ENCODE measurements at regions not wholly inside any gene's neighbourhood (a gene's known extent, or its start where the extent isn't known, plus 50 kb on each side); places are given as distances from the start of the nearest gene placed in this dataset.

DNA sequence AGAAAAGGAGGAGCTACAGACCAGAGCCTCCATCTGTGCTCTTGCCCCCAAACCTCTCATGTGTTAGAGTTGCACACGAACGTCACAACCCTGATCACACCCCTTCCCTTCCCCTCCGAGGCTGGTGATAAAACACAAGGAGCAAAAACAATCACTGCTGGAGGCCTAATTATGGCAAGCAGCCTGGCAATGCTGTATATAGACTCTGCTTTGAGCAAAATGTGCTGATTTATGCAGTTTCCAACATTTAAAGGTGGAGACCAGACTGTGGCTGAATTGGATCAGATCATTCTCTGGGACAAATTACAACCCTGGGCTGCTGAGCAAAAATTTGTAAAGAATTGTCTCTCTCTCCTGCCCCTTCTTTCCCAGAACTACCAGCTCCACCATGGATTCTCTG, 64.6 kb upstream of the SRSF6 start:
- no peak for TF ChIP-seq EZH2phosphoT487 (conservative IDR thresholded peaks at IDR 0.05; ENCODE audit: low read length)
- TF ChIP-seq, protein P1, sequence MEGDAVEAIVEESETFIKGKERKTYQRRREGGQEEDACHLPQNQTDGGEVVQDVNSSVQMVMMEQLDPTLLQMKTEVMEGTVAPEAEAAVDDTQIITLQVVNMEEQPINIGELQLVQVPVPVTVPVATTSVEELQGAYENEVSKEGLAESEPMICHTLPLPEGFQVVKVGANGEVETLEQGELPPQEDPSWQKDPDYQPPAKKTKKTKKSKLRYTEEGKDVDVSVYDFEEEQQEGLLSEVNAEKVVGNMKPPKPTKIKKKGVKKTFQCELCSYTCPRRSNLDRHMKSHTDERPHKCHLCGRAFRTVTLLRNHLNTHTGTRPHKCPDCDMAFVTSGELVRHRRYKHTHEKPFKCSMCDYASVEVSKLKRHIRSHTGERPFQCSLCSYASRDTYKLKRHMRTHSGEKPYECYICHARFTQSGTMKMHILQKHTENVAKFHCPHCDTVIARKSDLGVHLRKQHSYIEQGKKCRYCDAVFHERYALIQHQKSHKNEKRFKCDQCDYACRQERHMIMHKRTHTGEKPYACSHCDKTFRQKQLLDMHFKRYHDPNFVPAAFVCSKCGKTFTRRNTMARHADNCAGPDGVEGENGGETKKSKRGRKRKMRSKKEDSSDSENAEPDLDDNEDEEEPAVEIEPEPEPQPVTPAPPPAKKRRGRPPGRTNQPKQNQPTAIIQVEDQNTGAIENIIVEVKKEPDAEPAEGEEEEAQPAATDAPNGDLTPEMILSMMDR (IDR thresholded peaks at IDR 0.05; ENCODE audit: insufficient read depth, low read length, poor library complexity, severe bottlenecking): no peak
- H3K9me3 ChIP-seq (ENCODE audit: insufficient read depth, low read length): no peaks in the 10 kb centered on the region
- no peaks in the 10 kb centered on the region for H4K20me1 ChIP-seq (ENCODE audit: low read depth, low read length)
- no peak overlapping the region for H3K4me3 ChIP-seq (ENCODE audit: insufficient read depth, low read length, poor library complexity, severe bottlenecking)
- no peaks in the 10 kb centered on the region for H3K36me3 ChIP-seq (ENCODE audit: low read length)
- H3K27me3 ChIP-seq (ENCODE audit: low read length): no peaks in the 10 kb centered on the region
- no peak overlapping the region for H2AFZ ChIP-seq (ENCODE audit: low read depth, low read length, severe bottlenecking)
- no peak overlapping the region for H3K9ac ChIP-seq (ENCODE audit: low read length)
- H3K27ac ChIP-seq (ENCODE audit: low read depth, low read length): no peak overlapping the region
- no peaks in the 10 kb centered on the region for H3K79me2 ChIP-seq (ENCODE audit: insufficient read depth, low read length)
- no peaks in the 10 kb centered on the region for H3K9me2 ChIP-seq (replicated peaks; ENCODE audit: insufficient read depth, low read length)
- H3F3A ChIP-seq (ENCODE audit: insufficient read depth): no peaks in the 10 kb centered on the region
- H3K4me2 ChIP-seq (ENCODE audit: low read depth, low read length, poor library complexity, severe bottlenecking): no peak overlapping the region

DNA sequence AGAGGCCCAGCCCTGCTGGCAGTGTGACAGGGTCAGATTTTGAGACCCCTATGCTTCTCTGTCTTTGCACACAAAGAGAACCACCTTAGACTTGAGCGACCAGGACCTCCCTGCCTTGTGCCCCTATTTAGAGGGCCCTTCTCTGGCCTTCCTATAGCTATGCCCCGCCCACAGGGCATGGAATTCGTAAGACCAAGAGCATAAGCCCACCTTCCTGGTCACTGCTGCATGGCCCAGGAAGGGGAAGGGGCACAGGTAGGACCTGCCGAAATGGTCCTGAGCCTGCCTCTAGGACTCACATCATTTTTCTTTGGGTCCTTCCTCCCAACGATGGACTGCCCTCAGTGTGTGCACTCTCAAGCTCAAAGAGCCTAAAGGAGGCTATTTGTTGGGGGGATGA, 65.1 kb upstream of the SRSF6 start:
- Histone ChIP-seq H3K36me3 (ENCODE audit: low read length) (no peaks in the 10 kb centered on the region), H3K27me3 (ENCODE audit: low read length) (no peaks in the 10 kb centered on the region), H3F3A (ENCODE audit: insufficient read depth) (no peaks in the 10 kb centered on the region), H3K9me2 (replicated peaks; ENCODE audit: insufficient read depth, low read length) (no peaks in the 10 kb centered on the region), H3K4me3 (ENCODE audit: insufficient read depth, low read length, poor library complexity, severe bottlenecking) (no peak overlapping the region), H3K79me2 (ENCODE audit: insufficient read depth, low read length) (no peaks in the 10 kb centered on the region), H3K9ac (ENCODE audit: low read length) (no peak overlapping the region), H3K9me3 (ENCODE audit: insufficient read depth, low read length) (no peaks in the 10 kb centered on the region), H4K20me1 (ENCODE audit: low read depth, low read length) (no peaks in the 10 kb centered on the region), H3K4me2 (ENCODE audit: low read depth, low read length, poor library complexity, severe bottlenecking) (no peak overlapping the region), H2AFZ (ENCODE audit: low read depth, low read length, severe bottlenecking) (no peak overlapping the region), H3K27ac (ENCODE audit: low read depth, low read length) (no peak overlapping the region)
- no peak for TF ChIP-seq EZH2phosphoT487 (conservative IDR thresholded peaks at IDR 0.05; ENCODE audit: low read length)
- TF ChIP-seq, protein P1 (IDR thresholded peaks at IDR 0.05; ENCODE audit: insufficient read depth, low read length, poor library complexity, severe bottlenecking): no peak

DNA sequence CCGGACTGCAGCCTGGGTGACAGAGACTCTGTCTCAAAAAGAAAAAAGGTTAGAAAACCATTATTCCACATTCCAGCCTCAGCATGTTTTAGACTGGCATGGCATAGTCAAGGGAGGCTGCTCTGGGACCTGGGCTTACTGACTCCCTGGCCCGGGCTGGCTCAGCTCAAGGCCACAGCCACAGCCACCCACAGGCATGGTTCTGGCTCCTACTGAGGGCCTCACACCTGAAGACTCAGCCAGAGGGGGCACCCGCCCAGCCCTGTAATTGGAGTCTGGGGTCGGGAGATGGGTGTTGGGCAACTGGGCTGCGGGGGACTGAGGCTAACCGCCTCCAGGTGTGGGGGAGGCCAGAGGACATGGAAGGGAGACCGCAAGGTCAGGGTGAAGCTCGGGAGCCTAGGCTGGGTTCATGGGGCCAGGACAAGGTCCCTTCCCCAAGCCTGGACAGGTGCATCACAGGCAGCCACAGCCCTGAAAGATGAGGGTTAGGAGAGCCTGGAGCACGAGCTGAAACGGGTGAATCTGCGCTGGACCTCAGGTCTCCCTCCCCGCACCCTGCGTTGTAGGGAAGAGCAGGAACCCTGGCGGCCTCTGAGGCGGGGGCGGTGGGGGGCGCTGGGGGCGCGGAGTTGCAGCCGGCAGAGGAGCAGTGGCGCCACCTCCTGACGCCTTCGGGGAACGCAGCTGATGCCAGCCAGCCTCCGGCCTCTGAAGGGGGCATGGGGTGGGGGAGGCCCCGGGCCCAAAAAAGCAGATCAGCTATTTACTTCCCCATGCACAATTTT, 67.7 kb upstream of the SRSF6 start:
- Histone ChIP-seq H3K9me3 (ENCODE audit: insufficient read depth, low read length) (no peaks in the 10 kb centered on the region), H3K9ac (ENCODE audit: low read length) (no peak overlapping the region), H3K4me3 (ENCODE audit: insufficient read depth, low read length, poor library complexity, severe bottlenecking) (no peak overlapping the region), H2AFZ (ENCODE audit: low read depth, low read length, severe bottlenecking) (no peak overlapping the region), H3K27ac (ENCODE audit: low read depth, low read length) (no peak overlapping the region), H3K27me3 (ENCODE audit: low read length) (no peaks in the 10 kb centered on the region), H3F3A (ENCODE audit: insufficient read depth) (no peaks in the 10 kb centered on the region), H3K9me2 (replicated peaks; ENCODE audit: insufficient read depth, low read length) (no peaks in the 10 kb centered on the region), H3K4me2 (ENCODE audit: low read depth, low read length, poor library complexity, severe bottlenecking) (no peak overlapping the region), H4K20me1 (ENCODE audit: low read depth, low read length) (no peaks in the 10 kb centered on the region), H3K79me2 (ENCODE audit: insufficient read depth, low read length) (no peaks in the 10 kb centered on the region), H3K36me3 (ENCODE audit: low read length) (no peaks in the 10 kb centered on the region)
- TF ChIP-seq, protein P1 (IDR thresholded peaks at IDR 0.05; ENCODE audit: insufficient read depth, low read length, poor library complexity, severe bottlenecking): peak; percentile 40
- no peak for TF ChIP-seq EZH2phosphoT487 (conservative IDR thresholded peaks at IDR 0.05; ENCODE audit: low read length)
